ENCODE measurements at regions not wholly inside any gene's neighbourhood (a gene's known extent, or its start where the extent isn't known, plus 50 kb on each side); places are given as distances from the start of the nearest gene placed in this dataset.
A peak's percentile ranks its signal among the peaks of the same experiment; 100 is the strongest.

DNA sequence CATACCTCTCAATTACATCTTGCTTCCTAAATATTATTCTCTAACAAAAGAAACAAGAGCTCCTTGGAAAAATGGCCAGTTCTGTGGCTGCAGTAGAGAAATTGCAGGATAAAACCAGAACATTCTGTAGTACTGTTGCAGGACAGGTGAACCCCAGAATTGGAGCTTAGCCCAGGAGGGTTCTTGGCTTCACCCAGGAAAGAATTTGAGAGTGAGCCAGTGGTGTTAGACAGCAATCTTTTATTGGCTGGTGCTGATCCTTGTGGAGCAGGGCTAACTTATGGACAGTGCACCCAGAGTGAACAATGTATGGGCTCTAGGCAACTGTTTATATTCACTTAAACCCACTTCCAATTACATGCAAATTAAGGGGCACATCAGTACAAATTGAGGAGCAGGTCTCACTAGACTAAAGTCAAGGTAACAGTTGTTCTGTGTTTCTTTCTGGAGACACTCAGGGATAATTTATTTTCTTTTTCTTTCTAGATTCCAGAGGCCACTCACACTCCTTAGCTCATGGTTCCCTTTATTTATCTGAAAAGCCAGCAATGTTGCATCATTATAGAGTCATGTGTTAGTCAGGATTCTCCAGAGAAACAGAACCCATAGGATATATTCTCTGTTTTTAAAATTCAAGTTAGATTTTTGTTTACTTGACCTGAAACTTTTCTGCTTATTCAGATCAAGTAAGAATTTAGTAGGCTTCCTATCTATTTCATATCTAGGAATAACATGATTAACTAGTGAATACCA is 348.1 kb downstream of the CCDC85A start:
- ATAC-seq = peak; percentile 25
- TF ChIP-seq ZFP30 (CRISPR knock-in tag; IDR thresholded peaks at IDR 0.05) (no peak), ZNF565 (CRISPR knock-in tag; conservative IDR thresholded peaks at IDR 0.05; ENCODE audit: low read depth) (no peak), SNAI2 (CRISPR knock-in tag; IDR thresholded peaks at IDR 0.05) (no peak), ISL1 (CRISPR knock-in tag; IDR thresholded peaks at IDR 0.05) (no peak), GLIS3 (CRISPR knock-in tag; IDR thresholded peaks at IDR 0.05) (no peak)
- TF ChIP-seq, protein P1, sequence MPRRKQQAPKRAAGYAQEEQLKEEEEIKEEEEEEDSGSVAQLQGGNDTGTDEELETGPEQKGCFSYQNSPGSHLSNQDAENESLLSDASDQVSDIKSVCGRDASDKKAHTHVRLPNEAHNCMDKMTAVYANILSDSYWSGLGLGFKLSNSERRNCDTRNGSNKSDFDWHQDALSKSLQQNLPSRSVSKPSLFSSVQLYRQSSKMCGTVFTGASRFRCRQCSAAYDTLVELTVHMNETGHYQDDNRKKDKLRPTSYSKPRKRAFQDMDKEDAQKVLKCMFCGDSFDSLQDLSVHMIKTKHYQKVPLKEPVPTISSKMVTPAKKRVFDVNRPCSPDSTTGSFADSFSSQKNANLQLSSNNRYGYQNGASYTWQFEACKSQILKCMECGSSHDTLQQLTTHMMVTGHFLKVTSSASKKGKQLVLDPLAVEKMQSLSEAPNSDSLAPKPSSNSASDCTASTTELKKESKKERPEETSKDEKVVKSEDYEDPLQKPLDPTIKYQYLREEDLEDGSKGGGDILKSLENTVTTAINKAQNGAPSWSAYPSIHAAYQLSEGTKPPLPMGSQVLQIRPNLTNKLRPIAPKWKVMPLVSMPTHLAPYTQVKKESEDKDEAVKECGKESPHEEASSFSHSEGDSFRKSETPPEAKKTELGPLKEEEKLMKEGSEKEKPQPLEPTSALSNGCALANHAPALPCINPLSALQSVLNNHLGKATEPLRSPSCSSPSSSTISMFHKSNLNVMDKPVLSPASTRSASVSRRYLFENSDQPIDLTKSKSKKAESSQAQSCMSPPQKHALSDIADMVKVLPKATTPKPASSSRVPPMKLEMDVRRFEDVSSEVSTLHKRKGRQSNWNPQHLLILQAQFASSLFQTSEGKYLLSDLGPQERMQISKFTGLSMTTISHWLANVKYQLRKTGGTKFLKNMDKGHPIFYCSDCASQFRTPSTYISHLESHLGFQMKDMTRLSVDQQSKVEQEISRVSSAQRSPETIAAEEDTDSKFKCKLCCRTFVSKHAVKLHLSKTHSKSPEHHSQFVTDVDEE (CRISPR knock-in tag; IDR thresholded peaks at IDR 0.05) = no peak

DNA sequence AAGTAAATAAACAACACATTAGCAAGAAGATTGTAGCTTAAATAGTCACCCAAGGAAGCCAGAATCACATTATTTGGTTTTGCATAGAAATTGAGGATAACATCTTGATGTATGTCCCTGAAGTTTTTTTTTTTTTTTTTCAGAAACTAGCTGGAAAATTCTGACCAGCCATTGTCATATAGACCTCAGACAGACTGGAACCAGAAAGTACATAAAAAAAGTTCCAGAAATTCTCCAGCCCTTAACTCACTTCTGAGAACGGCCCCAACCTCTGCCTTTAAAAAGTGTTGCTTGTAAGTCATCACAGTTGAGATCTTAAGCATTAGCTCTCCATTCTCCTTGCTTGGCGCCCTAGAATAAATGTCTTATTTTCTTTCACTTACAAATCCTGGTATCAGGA is 350.5 kb downstream of the CCDC85A start:
- no peak for TF ChIP-seq ZFP3 (CRISPR knock-in tag; IDR thresholded peaks at IDR 0.05)
- peak; percentile 83 for ATAC-seq

DNA sequence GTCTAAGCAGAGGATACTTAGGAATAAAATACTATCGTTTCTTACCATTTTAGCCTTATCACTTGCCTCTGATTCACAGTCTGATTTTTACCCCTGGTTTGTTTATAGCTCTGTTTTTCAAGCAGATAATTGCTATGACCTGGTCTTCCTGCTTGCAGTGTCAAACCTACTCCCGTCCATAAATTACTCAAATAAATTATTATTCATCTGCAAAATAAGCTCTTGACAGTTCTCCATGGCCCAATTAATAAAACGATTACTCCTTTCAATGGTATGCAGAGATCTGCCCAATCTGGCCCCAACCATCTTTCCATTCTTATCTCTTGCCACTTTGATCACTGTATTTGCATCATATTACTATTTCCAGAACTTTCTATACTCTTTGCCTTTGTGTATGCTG is 354.0 kb downstream of the CCDC85A start:
- TF ChIP-seq ZFP30 (CRISPR knock-in tag; IDR thresholded peaks at IDR 0.05) (no peak), SNAI2 (CRISPR knock-in tag; IDR thresholded peaks at IDR 0.05) (no peak), ZC3H10 (CRISPR knock-in tag; IDR thresholded peaks at IDR 0.05) (no peak), ISL1 (CRISPR knock-in tag; IDR thresholded peaks at IDR 0.05) (no peak), ZFP3 (CRISPR knock-in tag; IDR thresholded peaks at IDR 0.05) (no peak), ARNTL (CRISPR knock-in tag; IDR thresholded peaks at IDR 0.05; ENCODE audit: borderline replicate concordance, low read depth) (no peak), GLIS3 (CRISPR knock-in tag; IDR thresholded peaks at IDR 0.05) (no peak), PPARA (CRISPR knock-in tag; IDR thresholded peaks at IDR 0.05; ENCODE audit: borderline replicate concordance) (no peak), TCF4 (CRISPR knock-in tag; IDR thresholded peaks at IDR 0.05; ENCODE audit: borderline replicate concordance) (no peak), ESRRG (CRISPR knock-in tag; IDR thresholded peaks at IDR 0.05) (no peak), RARB (CRISPR knock-in tag; IDR thresholded peaks at IDR 0.05) (no peak)
- TF ChIP-seq, protein P2, sequence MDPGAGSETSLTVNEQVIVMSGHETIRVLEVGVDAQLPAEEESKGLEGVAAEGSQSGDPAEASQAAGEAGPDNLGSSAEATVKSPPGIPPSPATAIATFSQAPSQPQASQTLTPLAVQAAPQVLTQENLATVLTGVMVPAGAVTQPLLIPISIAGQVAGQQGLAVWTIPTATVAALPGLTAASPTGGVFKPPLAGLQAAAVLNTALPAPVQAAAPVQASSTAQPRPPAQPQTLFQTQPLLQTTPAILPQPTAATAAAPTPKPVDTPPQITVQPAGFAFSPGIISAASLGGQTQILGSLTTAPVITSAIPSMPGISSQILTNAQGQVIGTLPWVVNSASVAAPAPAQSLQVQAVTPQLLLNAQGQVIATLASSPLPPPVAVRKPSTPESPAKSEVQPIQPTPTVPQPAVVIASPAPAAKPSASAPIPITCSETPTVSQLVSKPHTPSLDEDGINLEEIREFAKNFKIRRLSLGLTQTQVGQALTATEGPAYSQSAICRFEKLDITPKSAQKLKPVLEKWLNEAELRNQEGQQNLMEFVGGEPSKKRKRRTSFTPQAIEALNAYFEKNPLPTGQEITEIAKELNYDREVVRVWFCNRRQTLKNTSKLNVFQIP (CRISPR knock-in tag; IDR thresholded peaks at IDR 0.05; ENCODE audit: borderline replicate concordance, low read depth) = no peak
- TF ChIP-seq, protein P3, sequence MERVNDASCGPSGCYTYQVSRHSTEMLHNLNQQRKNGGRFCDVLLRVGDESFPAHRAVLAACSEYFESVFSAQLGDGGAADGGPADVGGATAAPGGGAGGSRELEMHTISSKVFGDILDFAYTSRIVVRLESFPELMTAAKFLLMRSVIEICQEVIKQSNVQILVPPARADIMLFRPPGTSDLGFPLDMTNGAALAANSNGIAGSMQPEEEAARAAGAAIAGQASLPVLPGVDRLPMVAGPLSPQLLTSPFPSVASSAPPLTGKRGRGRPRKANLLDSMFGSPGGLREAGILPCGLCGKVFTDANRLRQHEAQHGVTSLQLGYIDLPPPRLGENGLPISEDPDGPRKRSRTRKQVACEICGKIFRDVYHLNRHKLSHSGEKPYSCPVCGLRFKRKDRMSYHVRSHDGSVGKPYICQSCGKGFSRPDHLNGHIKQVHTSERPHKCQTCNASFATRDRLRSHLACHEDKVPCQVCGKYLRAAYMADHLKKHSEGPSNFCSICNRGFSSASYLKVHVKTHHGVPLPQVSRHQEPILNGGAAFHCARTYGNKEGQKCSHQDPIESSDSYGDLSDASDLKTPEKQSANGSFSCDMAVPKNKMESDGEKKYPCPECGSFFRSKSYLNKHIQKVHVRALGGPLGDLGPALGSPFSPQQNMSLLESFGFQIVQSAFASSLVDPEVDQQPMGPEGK (CRISPR knock-in tag; IDR thresholded peaks at IDR 0.05; ENCODE audit: borderline replicate concordance) = no peak
- TF ChIP-seq, protein P4, sequence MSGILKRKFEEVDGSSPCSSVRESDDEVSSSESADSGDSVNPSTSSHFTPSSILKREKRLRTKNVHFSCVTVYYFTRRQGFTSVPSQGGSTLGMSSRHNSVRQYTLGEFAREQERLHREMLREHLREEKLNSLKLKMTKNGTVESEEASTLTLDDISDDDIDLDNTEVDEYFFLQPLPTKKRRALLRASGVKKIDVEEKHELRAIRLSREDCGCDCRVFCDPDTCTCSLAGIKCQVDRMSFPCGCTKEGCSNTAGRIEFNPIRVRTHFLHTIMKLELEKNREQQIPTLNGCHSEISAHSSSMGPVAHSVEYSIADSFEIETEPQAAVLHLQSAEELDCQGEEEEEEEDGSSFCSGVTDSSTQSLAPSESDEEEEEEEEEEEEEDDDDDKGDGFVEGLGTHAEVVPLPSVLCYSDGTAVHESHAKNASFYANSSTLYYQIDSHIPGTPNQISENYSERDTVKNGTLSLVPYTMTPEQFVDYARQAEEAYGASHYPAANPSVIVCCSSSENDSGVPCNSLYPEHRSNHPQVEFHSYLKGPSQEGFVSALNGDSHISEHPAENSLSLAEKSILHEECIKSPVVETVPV (CRISPR knock-in tag; IDR thresholded peaks at IDR 0.05) = no peak

DNA sequence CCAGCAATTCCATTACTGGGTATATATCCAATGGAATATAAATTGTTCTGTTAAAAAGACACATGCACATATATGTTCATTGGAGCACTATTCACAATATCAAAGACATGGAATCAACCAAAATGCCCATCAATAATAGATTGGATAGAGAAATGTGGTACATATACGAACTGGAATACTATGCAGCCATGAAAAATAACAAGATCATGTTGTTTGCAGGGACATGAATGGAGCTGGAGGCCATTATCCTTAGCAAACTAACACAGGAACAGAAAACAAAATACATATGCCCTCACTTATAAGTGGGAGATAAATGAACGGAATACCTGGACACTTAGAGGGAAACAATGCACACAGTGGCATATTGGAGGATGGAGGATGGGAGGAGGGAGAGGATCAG is 355.8 kb downstream of the CCDC85A start:
- ATAC-seq = no peak
- no peak for TF ChIP-seq ESRRG (CRISPR knock-in tag; IDR thresholded peaks at IDR 0.05)
- TF ChIP-seq GLIS3 (CRISPR knock-in tag; IDR thresholded peaks at IDR 0.05) = no peak
- no peak for TF ChIP-seq ZFP30 (CRISPR knock-in tag; IDR thresholded peaks at IDR 0.05)
- no peak for TF ChIP-seq TCF4 (CRISPR knock-in tag; IDR thresholded peaks at IDR 0.05; ENCODE audit: borderline replicate concordance)
- peak; percentile 93; the same call in 1 of the 2 replicates for TF ChIP-seq ZNF8 (CRISPR knock-in tag; IDR thresholded peaks at IDR 0.05)
- TF ChIP-seq BACH2 (CRISPR knock-in tag; IDR thresholded peaks at IDR 0.05; ENCODE audit: borderline replicate concordance) = no peak

More for the DNA sequence above, 354.0 kb downstream of the CCDC85A start:
- ATAC-seq = peak; percentile 8; the same call in 2 of the 3 replicates

All from SK-N-SH treated with all-trans-retinoic acid at 6 μM for 48 hours (cell line).